ENCODE measurements at regions not wholly inside any gene's neighbourhood (a gene's known extent, or its start where the extent isn't known, plus 50 kb on each side); places are given as distances from the start of the nearest gene placed in this dataset.

DNA sequence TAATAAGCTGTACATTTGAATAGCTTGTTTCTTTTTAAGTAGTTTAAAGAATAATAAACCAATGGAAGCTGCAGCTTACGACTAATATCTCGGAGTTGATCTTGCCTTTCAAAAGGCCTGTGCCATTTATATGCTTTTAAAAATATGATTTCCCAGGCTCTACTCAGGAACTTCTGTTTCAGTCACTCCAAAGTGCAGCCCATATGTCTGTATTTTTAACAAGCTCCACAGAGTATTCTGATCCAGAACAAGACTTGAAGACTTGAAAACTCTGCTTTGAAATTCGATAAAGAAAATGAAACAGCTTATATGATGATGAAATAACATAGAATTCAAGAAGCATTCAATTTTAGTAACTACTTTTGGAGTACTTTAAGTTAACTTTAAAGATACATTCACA, 79.1 kb upstream of the PLPPR4 start:
- no peak for DNase-seq
- Histone ChIP-seq H3K36me3 (ENCODE audit: control insufficient read depth, insufficient read depth, low read length) (no peaks in the 10 kb centered on the region), H3K4me1 (ENCODE audit: control insufficient read depth, insufficient read depth, low read length) (no peaks in the 10 kb centered on the region), H3K4me3 (ENCODE audit: low read length) (no peak overlapping the region), H3K9me3 (ENCODE audit: control insufficient read depth, low read depth, low read length) (no peaks in the 10 kb centered on the region), H3K27me3 (ENCODE audit: control insufficient read depth, insufficient read depth, low read length) (no peaks in the 10 kb centered on the region), H3K27ac (ENCODE audit: low read length) (no peak overlapping the region)
- 83% methylated on average over 1 of the region's 3 CpGs for WGBS (ENCODE audit: insufficient coverage, low lambda C conversion rate)

DNA sequence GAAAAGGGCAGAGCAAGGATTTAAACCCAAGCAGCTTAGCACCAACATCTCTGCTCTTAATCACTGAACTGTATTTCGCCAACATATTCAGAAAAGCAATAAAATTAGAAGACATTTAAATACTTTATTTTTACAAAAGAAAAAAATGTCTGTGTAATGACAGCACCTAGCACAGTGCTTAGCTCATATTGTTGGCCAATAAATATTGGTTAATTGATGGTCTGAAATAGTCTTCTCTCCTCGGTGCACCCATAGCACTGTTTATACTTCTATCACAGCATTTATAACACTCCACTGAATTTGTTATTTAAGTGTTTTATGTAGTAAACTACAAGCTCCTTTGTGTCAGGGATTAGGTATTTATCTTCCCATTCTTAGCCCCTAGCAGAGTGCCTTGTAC, 70.9 kb upstream of the PLPPR4 start:
- no peak overlapping the region for H3K4me3 ChIP-seq (ENCODE audit: low read length)
- WGBS (ENCODE audit: insufficient coverage, low lambda C conversion rate), result 100% methylated on average over 1 of the region's 2 CpGs
- H3K9me3 ChIP-seq (ENCODE audit: control insufficient read depth, low read depth, low read length), result no peaks in the 10 kb centered on the region
- no peak for DNase-seq
- H3K4me1 ChIP-seq (ENCODE audit: control insufficient read depth, insufficient read depth, low read length), result no peaks in the 10 kb centered on the region
- H3K36me3 ChIP-seq (ENCODE audit: control insufficient read depth, insufficient read depth, low read length), result no peaks in the 10 kb centered on the region
- no peak overlapping the region for H3K27ac ChIP-seq (ENCODE audit: low read length)
- no peaks in the 10 kb centered on the region for H3K27me3 ChIP-seq (ENCODE audit: control insufficient read depth, insufficient read depth, low read length)

DNA sequence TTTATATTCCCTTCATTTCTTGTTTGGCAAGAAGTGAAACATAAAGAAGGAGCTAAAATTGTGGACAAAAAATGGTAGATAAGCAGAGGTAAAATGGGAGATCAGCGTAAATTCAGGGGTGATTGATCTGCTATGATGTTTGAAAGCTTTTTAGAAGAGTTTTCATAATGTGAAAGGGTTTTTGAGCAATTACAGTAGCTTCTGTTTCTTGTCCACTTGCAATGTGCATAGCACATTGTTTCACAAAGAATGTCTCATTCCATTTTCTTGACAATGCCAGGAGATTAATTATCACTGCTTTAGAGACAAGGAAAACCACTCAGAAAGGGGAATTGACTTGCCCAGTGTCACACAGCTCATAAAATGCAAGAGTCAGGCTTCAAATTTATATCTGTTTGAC, 65.9 kb upstream of the PLPPR4 start:
- Histone ChIP-seq H3K36me3 (ENCODE audit: control insufficient read depth, insufficient read depth, low read length) (no peaks in the 10 kb centered on the region), H3K27me3 (ENCODE audit: control insufficient read depth, insufficient read depth, low read length) (no peaks in the 10 kb centered on the region), H3K27ac (ENCODE audit: low read length) (no peak overlapping the region), H3K4me1 (ENCODE audit: control insufficient read depth, insufficient read depth, low read length) (no peaks in the 10 kb centered on the region), H3K4me3 (ENCODE audit: low read length) (no peak overlapping the region), H3K9me3 (ENCODE audit: control insufficient read depth, low read depth, low read length) (no peaks in the 10 kb centered on the region)
- WGBS (ENCODE audit: insufficient coverage, low lambda C conversion rate), result 83% methylated on average over 1 of the region's 1 CpG
- no peak for DNase-seq

DNA sequence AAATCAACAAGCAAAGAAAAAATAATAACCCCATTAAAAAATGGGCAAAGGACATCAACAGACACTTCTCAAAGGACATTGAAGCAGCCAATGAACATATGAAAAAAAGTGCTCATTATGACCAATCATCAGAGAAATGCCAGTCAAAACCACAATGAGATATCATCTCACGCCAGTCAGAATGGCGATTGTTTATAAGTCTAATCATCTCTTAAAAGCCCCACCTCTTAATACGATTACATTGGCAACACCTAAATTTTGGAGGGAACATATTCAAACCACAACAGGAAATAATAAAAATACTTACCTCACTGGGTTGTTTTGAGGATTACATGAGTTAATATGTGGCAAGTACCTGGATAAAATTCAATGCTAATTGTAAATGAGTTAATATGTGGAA, 57.1 kb upstream of the PLPPR4 start:
- Histone ChIP-seq H3K36me3 (ENCODE audit: control insufficient read depth, insufficient read depth, low read length) (no peaks in the 10 kb centered on the region), H3K4me1 (ENCODE audit: control insufficient read depth, insufficient read depth, low read length) (no peaks in the 10 kb centered on the region), H3K27ac (ENCODE audit: low read length) (no peak overlapping the region), H3K4me3 (ENCODE audit: low read length) (no peak overlapping the region), H3K9me3 (ENCODE audit: control insufficient read depth, low read depth, low read length) (no peaks in the 10 kb centered on the region), H3K27me3 (ENCODE audit: control insufficient read depth, insufficient read depth, low read length) (no peaks in the 10 kb centered on the region)
- WGBS (ENCODE audit: insufficient coverage, low lambda C conversion rate), result 60% methylated on average over 1 of the region's 3 CpGs
- no peak for DNase-seq

All from large intestine (tissue), 3 donors.